Urinary bladder (tissue), 3 donors: ENCODE measurements at regions not wholly inside any gene's neighbourhood (a gene's known extent, or its start where the extent isn't known, plus 50 kb on each side); places are given as distances from the start of the nearest gene placed in this dataset.
A peak's percentile ranks its signal among the peaks of the same experiment; 100 is the strongest.

Experiments
- DNase-seq: peaks from one replicate; pipeline ENCODE4 v3.0.0-alpha.2; 2015; ENCODE audit errors: extremely low spot score
- H3K27ac ChIP-seq: one replicate; pipeline ENCODE4 v1.5.1; 2013; ENCODE audit warnings: low read depth, mild to moderate bottlenecking, moderate library complexity
- H3K36me3 ChIP-seq: one replicate; pipeline ENCODE4 v1.6.1; 2013; ENCODE audit warnings: mild to moderate bottlenecking, moderate library complexity; ENCODE audit not compliant: insufficient read depth
- H3K4me1 ChIP-seq: one replicate; pipeline ENCODE4 v1.6.1; 2013; ENCODE audit warnings: mild to moderate bottlenecking, moderate library complexity; ENCODE audit not compliant: insufficient read depth
- H3K4me3 ChIP-seq: one replicate; pipeline ENCODE4 v1.5.1; 2013; ENCODE audit warnings: low read depth, low read length
- WGBS: extraction: QIAGEN DNeasy Blood & Tissue Kit; methylation state at CpG from one replicate; pipeline ENCODE4 v1.1.7; 2013; 5-methylcytosine and 5-hydroxymethylcytosine counted together
- donor health status: healthy with polysubstance abuse.
- donor health status: healthy.

GRCh38 chr4:53912766-53913497 lies 151.5 kb downstream of the CHIC2 start:
- Histone ChIP-seq H3K4me1 (no peaks in the 10 kb centered on the region), H3K4me3 (no peak overlapping the region), H3K27ac (no peak overlapping the region), H3K36me3 (no peaks in the 10 kb centered on the region)
- WGBS = 94% methylated on average over 5 of the region's 5 CpGs
- no peak for DNase-seq

- 3% methylated on average over 8 of the region's 8 CpGs for WGBS
- Histone ChIP-seq H3K4me3 (peak overlapping the region; percentile 5), H3K27ac (no peak overlapping the region), H3K4me1 (no peaks in the 10 kb centered on the region), H3K36me3 (no peaks in the 10 kb centered on the region)
- peak; percentile 83 for DNase-seq
Observed at GRCh38 chr4:53908661-53909078, 155.7 kb downstream of the CHIC2 start.

- WGBS = 74% methylated on average over 5 of the region's 5 CpGs
- Histone ChIP-seq H3K36me3 (no peaks in the 10 kb centered on the region), H3K27ac (no peak overlapping the region), H3K4me3 (no peak overlapping the region), H3K4me1 (no peaks in the 10 kb centered on the region)
- DNase-seq = no peak
Observed at GRCh38 chr4:53907772-53908171, 156.6 kb downstream of the CHIC2 start.

GRCh38 chr4:53906606-53907190 lies 157.7 kb downstream of the CHIC2 start:
- 54% methylated on average over 6 of the region's 6 CpGs for WGBS
- Histone ChIP-seq H3K27ac (no peak overlapping the region), H3K4me3 (peak overlapping the region; percentile 32), H3K36me3 (no peaks in the 10 kb centered on the region), H3K4me1 (no peaks in the 10 kb centered on the region)
- no peak for DNase-seq

GRCh38 chr4:53905941-53906377 lies 158.4 kb downstream of the CHIC2 start:
- DNase-seq = no peak
- WGBS = 7% methylated on average over 11 of the region's 11 CpGs
- no peaks in the 10 kb centered on the region for H3K36me3 ChIP-seq

GRCh38 chr4:53905276-53905940 lies 159.0 kb downstream of the CHIC2 start:
- Histone ChIP-seq H3K36me3 (no peaks in the 10 kb centered on the region), H3K4me3 (peak overlapping the region; percentile 32), H3K27ac (no peak overlapping the region), H3K4me1 (no peaks in the 10 kb centered on the region)
- WGBS = 36% methylated on average over 7 of the region's 7 CpGs
- DNase-seq = no peak

More at GRCh38 chr4:53905941-53906377, 158.4 kb downstream of the CHIC2 start:
- H3K4me1 ChIP-seq = no peaks in the 10 kb centered on the region
- H3K27ac ChIP-seq = no peak overlapping the region
- H3K4me3 ChIP-seq = peak overlapping the region; percentile 32

- Histone ChIP-seq H3K27ac (no peak overlapping the region), H3K4me1 (no peaks in the 10 kb centered on the region), H3K4me3 (no peak overlapping the region), H3K36me3 (no peaks in the 10 kb centered on the region)
- 88% methylated on average over 2 of the region's 2 CpGs for WGBS
- DNase-seq = no peak
Observed at GRCh38 chr4:53902786-53903185, 161.6 kb downstream of the CHIC2 start.

GRCh38 chr4:53900271-53900649 lies 164.1 kb downstream of the CHIC2 start:
- 60% methylated on average over 3 of the region's 3 CpGs for WGBS
- Histone ChIP-seq H3K27ac (peak overlapping the region; percentile 68), H3K4me3 (no peak overlapping the region), H3K4me1 (no peaks in the 10 kb centered on the region), H3K36me3 (no peaks in the 10 kb centered on the region)
- DNase-seq = no peak

- peak; percentile 74 for DNase-seq
- Histone ChIP-seq H3K27ac (peak overlapping the region; percentile 68), H3K4me1 (no peaks in the 10 kb centered on the region), H3K36me3 (no peaks in the 10 kb centered on the region), H3K4me3 (no peak overlapping the region)
- 19% methylated on average over 9 of the region's 9 CpGs for WGBS
Observed at GRCh38 chr4:53899586-53900270, 164.7 kb downstream of the CHIC2 start.

- DNase-seq = no peak
- H3K4me3 ChIP-seq = no peak overlapping the region
- 88% methylated on average over 3 of the region's 3 CpGs for WGBS
- no peaks in the 10 kb centered on the region for H3K4me1 ChIP-seq
- no peaks in the 10 kb centered on the region for H3K36me3 ChIP-seq
- H3K27ac ChIP-seq = no peak overlapping the region
Observed at GRCh38 chr4:53895137-53895536, 169.3 kb downstream of the CHIC2 start.

- 60% methylated on average over 4 of the region's 4 CpGs for WGBS
- no peaks in the 10 kb centered on the region for H3K36me3 ChIP-seq
- no peak overlapping the region for H3K4me3 ChIP-seq
- no peaks in the 10 kb centered on the region for H3K4me1 ChIP-seq
- no peak for DNase-seq
- no peak overlapping the region for H3K27ac ChIP-seq
Observed at GRCh38 chr4:53890461-53890860, 173.9 kb downstream of the CHIC2 start.

GRCh38 chr4:53889326-53890055 lies 174.9 kb downstream of the CHIC2 start:
- Histone ChIP-seq H3K27ac (no peak overlapping the region), H3K36me3 (no peaks in the 10 kb centered on the region), H3K4me1 (no peaks in the 10 kb centered on the region), H3K4me3 (no peak overlapping the region)
- DNase-seq = peak; percentile 66
- WGBS = 65% methylated on average over 6 of the region's 6 CpGs

GRCh38 chr4:53886090-53886489 lies 178.3 kb downstream of the CHIC2 start:
- Histone ChIP-seq H3K27ac (no peak overlapping the region), H3K4me1 (no peaks in the 10 kb centered on the region), H3K36me3 (no peaks in the 10 kb centered on the region), H3K4me3 (no peak overlapping the region)
- 55% methylated on average over 2 of the region's 2 CpGs for WGBS
- DNase-seq = no peak
